AG20443 (cell line): ENCODE measurements at regions not wholly inside any gene's neighbourhood (a gene's known extent, or its start where the extent isn't known, plus 50 kb on each side); places are given as distances from the start of the nearest gene placed in this dataset.
A peak's percentile ranks its signal among the peaks of the same experiment; 100 is the strongest.
"Not testable (repeated sequence)": the region's sequence is repeated elsewhere in the genome, so short reads cannot be mapped to it uniquely, and the experiment has no call there.

Source experiments
- DNase-seq: peaks from one replicate; pipeline ENCODE4 v3.0.0; 2012; ENCODE audit warnings: low spot score, mixed read lengths

- DNase-seq = no peak
Measured at GRCh38 chr2:13694673-13695072, 937.8 kb upstream of the LRATD1 start.

GRCh38 chr2:13696601-13697000 is 935.9 kb upstream of the LRATD1 start:
- DNase-seq = no peak

GRCh38 chr2:13698847-13699246 is 933.7 kb upstream of the LRATD1 start:
- DNase-seq = no peak

GRCh38 chr2:13699939-13700338 is 932.6 kb upstream of the LRATD1 start:
- DNase-seq = not testable (repeated sequence)

GRCh38 chr2:13711154-13711553 is 921.4 kb upstream of the LRATD1 start:
- no peak for DNase-seq

- DNase-seq = no peak
Measured at GRCh38 chr2:13714466-13714865, 918.1 kb upstream of the LRATD1 start.

- DNase-seq = no peak
Measured at GRCh38 chr2:13725945-13726344, 906.6 kb upstream of the LRATD1 start.

- DNase-seq = no peak
Measured at GRCh38 chr2:13745330-13745729, 887.2 kb upstream of the LRATD1 start.

GRCh38 chr2:13751955-13752354 is 880.6 kb upstream of the LRATD1 start:
- DNase-seq = no peak

- DNase-seq = no peak
Measured at GRCh38 chr2:13758412-13758811, 874.1 kb upstream of the LRATD1 start.

GRCh38 chr2:13768274-13768673 is 864.2 kb upstream of the LRATD1 start:
- DNase-seq = no peak

GRCh38 chr2:13770279-13770678 is 862.2 kb upstream of the LRATD1 start:
- no peak for DNase-seq

- DNase-seq = no peak
Measured at GRCh38 chr2:13779996-13780395, 852.5 kb upstream of the LRATD1 start.

GRCh38 chr2:13791019-13791547 is 841.4 kb upstream of the LRATD1 start:
- DNase-seq = no peak

GRCh38 chr2:13806539-13806938 is 826.0 kb upstream of the LRATD1 start:
- DNase-seq = no peak

GRCh38 chr2:13813236-13813635 is 819.3 kb upstream of the LRATD1 start:
- no peak for DNase-seq

- no peak for DNase-seq
Measured at GRCh38 chr2:13818002-13818401, 814.5 kb upstream of the LRATD1 start.

GRCh38 chr2:13819896-13820295 is 812.6 kb upstream of the LRATD1 start:
- no peak for DNase-seq

GRCh38 chr2:13821255-13821880 is 811.1 kb upstream of the LRATD1 start:
- DNase-seq = peak; percentile 74

GRCh38 chr2:13822365-13822764 is 810.2 kb upstream of the LRATD1 start:
- DNase-seq = no peak

- DNase-seq = no peak
Measured at GRCh38 chr2:13826314-13826853, 806.1 kb upstream of the LRATD1 start.

- peak; percentile 60 for DNase-seq
Measured at GRCh38 chr2:13858626-13859025, 773.9 kb upstream of the LRATD1 start.

- DNase-seq = not testable (repeated sequence)
Measured at GRCh38 chr2:13868275-13868674, 764.2 kb upstream of the LRATD1 start.

GRCh38 chr2:13876491-13877037 is 756.0 kb upstream of the LRATD1 start:
- DNase-seq = no peak
